Neural cell (in vitro differentiated cells): ENCODE measurements at regions not wholly inside any gene's neighbourhood (a gene's known extent, or its start where the extent isn't known, plus 50 kb on each side); places are given as distances from the start of the nearest gene placed in this dataset.

Experiments
- H2AFZ ChIP-seq: fragments of 200-600, 300-800 bp; sonication (generic), shearing (Covaris generic); 2 replicates; pipeline ENCODE4 v1.6.0; 2014; ENCODE audit warnings: low read depth, mild to moderate bottlenecking, antibody characterized with exemption, low read length, moderate library complexity
- H3F3A ChIP-seq: fragments of 200-600 bp; shearing (Covaris generic); 2 replicates; pipeline ENCODE4 v1.6.1; 2016; ENCODE audit warnings: mild to moderate bottlenecking, moderate library complexity, mixed read lengths, antibody characterized with exemption, low read length; ENCODE audit not compliant: insufficient read depth, poor library complexity, severe bottlenecking
- H3K27ac ChIP-seq: fragments of 200-600, 300-800 bp; sonication (generic), shearing (Covaris generic); 2 replicates; pipeline ENCODE4 v1.5.1; 2014; ENCODE audit warnings: mild to moderate bottlenecking, low read length, moderate library complexity
- H3K27me3 ChIP-seq: fragments of 300-800, 200-600 bp; sonication (generic), shearing (Covaris generic); 2 replicates; pipeline ENCODE4 v1.6.0; 2014; ENCODE audit warnings: mild to moderate bottlenecking, low read depth, low read length, moderate library complexity; ENCODE audit not compliant: insufficient read depth
- H3K36me3 ChIP-seq: fragments of 300-800, 200-600 bp; sonication (generic), shearing (Covaris generic); 2 replicates; pipeline ENCODE4 v1.5.1; 2014; ENCODE audit warnings: mild to moderate bottlenecking, antibody characterized with exemption, low read length, moderate library complexity; ENCODE audit not compliant: insufficient read depth
- H3K4me2 ChIP-seq: fragments of 300-800, 200-600 bp; sonication (generic), shearing (Covaris generic); 2 replicates; pipeline ENCODE4 v1.6.0; 2014; ENCODE audit warnings: mild to moderate bottlenecking, low read length
- H3K4me3 ChIP-seq: fragments of 300-800, 200-600 bp; sonication (generic), shearing (Covaris generic); 2 replicates; pipeline ENCODE4 v1.5.1; 2014; ENCODE audit warnings: mild to moderate bottlenecking, low read length, moderate library complexity
- H3K79me2 ChIP-seq: fragments of 200-600 bp; shearing (Covaris generic); replicated peaks from 2 replicates; pipeline ENCODE4 v1.6.0; 2014; ENCODE audit warnings: mild to moderate bottlenecking, low read length, moderate library complexity; ENCODE audit not compliant: insufficient read depth
- H3K9ac ChIP-seq: fragments of 300-800, 200-600 bp; sonication (generic), shearing (Covaris generic); 2 replicates; pipeline ENCODE4 v1.6.1; 2016; ENCODE audit warnings: mild to moderate bottlenecking, low read length, mixed read lengths
- H3K9me2 ChIP-seq: fragments of 200-600 bp; shearing (Covaris generic); 2 replicates; pipeline ENCODE4 v1.6.1; 2016; ENCODE audit warnings: mild to moderate bottlenecking, low read length, mixed read lengths; ENCODE audit not compliant: insufficient read depth
- H3K9me3 ChIP-seq: fragments of 200-600, 300-800 bp; sonication (generic), shearing (Covaris generic); 2 replicates; pipeline ENCODE4 v1.6.1; 2016; ENCODE audit warnings: mild to moderate bottlenecking, mixed run types, low read length, moderate library complexity, mixed read lengths
- H4K20me1 ChIP-seq: fragments of 200-600 bp; shearing (Covaris generic); 2 replicates; pipeline ENCODE4 v1.6.1; 2016; ENCODE audit warnings: mild to moderate bottlenecking, mixed run types; ENCODE audit not compliant: insufficient read depth
- EP300 ChIP-seq: fragments of 450-650 bp; conservative IDR thresholded peaks from 2 replicates; pipeline ENCODE4 v1.6.1; 2014; ENCODE audit warnings: antibody characterized with exemption, mild to moderate bottlenecking, moderate library complexity; ENCODE audit not compliant: poor library complexity, severe bottlenecking
- EZH2 ChIP-seq: fragments of 200-600, 300-800 bp; shearing (Covaris generic), sonication (generic); IDR thresholded peaks from 2 replicates; pipeline ENCODE4 v1.6.1; 2014; ENCODE audit warnings: antibody characterized with exemption, low read length, borderline replicate concordance, mild to moderate bottlenecking; ENCODE audit not compliant: insufficient read depth, poor library complexity, severe bottlenecking
- MXI1 ChIP-seq: fragments of 450-650 bp; conservative IDR thresholded peaks from 2 replicates; pipeline ENCODE4 v1.6.1; 2014; ENCODE audit warnings: antibody characterized with exemption, mild to moderate bottlenecking; ENCODE audit not compliant: poor library complexity, severe bottlenecking
- POLR2AphosphoS5 ChIP-seq: IDR thresholded peaks from 2 replicates; pipeline ENCODE4 v1.6.1; 2012
- RAD21 ChIP-seq: fragments of 450-650 bp; conservative IDR thresholded peaks from 2 replicates; pipeline ENCODE4 v1.6.1; 2014; ENCODE audit warnings: antibody characterized with exemption, mild to moderate bottlenecking, moderate library complexity
- SMC3 ChIP-seq: fragments of 450-650 bp; conservative IDR thresholded peaks from 2 replicates; pipeline ENCODE4 v1.6.1; 2014; ENCODE audit warnings: antibody characterized with exemption, mild to moderate bottlenecking, moderate library complexity; ENCODE audit not compliant: poor library complexity
- TAF1 ChIP-seq: IDR thresholded peaks from 2 replicates; pipeline ENCODE4 v1.6.1; 2012; ENCODE audit warnings: low read depth
- TF ChIP-seq, protein P1 (sequence below): IDR thresholded peaks from 2 replicates; pipeline ENCODE4 v1.6.1; 2012; ENCODE audit warnings: borderline replicate concordance
- TF ChIP-seq, protein P2 (sequence below): fragments of 450-650 bp; IDR thresholded peaks from 2 replicates; pipeline ENCODE4 v1.5.1; 2014; ENCODE audit warnings: antibody characterized with exemption, mild to moderate bottlenecking, moderate library complexity; ENCODE audit not compliant: poor library complexity, severe bottlenecking

DNA sequence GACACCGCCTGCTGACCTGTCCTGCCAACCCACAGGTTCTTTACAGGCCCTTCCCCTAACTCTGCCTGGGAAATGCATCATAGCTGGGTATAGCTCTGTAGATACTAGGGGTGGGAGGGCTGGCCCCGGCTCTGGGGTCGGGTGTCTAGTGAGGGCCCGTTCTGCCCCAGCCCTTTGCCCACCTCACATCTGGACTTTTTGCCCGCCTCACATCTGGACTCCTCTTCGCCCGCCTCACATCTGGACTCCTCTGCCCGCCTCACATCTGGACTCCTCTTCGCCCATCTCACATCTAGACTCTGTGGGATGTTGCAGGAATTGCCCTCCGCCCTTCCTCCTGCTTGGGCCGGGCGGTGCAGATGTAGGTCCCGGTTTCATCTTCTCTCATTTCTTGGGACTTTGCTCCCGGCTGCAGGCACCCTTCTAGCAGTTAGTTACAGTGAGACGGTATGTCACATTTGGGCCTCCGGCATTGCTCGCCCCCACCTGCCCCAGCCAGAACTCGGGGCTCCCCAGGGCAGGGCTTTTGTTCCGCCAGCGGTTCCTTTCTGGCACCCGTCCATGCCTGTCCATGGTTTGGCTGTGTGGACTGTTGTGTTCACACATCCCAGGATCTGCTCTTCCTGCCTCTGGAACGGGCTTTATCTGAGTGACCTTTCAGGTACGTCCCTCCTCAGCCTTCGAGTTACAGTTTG is 1153.7 kb downstream of the BRD1 start:
- Histone ChIP-seq H3K9ac (no peak overlapping the region), H3K4me2 (no peak overlapping the region), H3F3A (no peaks in the 10 kb centered on the region), H2AFZ (no peak overlapping the region), H3K9me3 (no peaks in the 10 kb centered on the region), H3K79me2 (no peaks in the 10 kb centered on the region), H3K9me2 (no peaks in the 10 kb centered on the region), H4K20me1 (no peaks in the 10 kb centered on the region), H3K4me3 (no peak overlapping the region), H3K27ac (no peak overlapping the region), H3K27me3 (no peaks in the 10 kb centered on the region), H3K36me3 (no peaks in the 10 kb centered on the region)
- TF ChIP-seq SMC3 (no peak), TAF1 (no peak), MXI1 (no peak), POLR2AphosphoS5 (no peak), EP300 (no peak), EZH2 (no peak), RAD21 (no peak)
- TF ChIP-seq, protein P1, sequence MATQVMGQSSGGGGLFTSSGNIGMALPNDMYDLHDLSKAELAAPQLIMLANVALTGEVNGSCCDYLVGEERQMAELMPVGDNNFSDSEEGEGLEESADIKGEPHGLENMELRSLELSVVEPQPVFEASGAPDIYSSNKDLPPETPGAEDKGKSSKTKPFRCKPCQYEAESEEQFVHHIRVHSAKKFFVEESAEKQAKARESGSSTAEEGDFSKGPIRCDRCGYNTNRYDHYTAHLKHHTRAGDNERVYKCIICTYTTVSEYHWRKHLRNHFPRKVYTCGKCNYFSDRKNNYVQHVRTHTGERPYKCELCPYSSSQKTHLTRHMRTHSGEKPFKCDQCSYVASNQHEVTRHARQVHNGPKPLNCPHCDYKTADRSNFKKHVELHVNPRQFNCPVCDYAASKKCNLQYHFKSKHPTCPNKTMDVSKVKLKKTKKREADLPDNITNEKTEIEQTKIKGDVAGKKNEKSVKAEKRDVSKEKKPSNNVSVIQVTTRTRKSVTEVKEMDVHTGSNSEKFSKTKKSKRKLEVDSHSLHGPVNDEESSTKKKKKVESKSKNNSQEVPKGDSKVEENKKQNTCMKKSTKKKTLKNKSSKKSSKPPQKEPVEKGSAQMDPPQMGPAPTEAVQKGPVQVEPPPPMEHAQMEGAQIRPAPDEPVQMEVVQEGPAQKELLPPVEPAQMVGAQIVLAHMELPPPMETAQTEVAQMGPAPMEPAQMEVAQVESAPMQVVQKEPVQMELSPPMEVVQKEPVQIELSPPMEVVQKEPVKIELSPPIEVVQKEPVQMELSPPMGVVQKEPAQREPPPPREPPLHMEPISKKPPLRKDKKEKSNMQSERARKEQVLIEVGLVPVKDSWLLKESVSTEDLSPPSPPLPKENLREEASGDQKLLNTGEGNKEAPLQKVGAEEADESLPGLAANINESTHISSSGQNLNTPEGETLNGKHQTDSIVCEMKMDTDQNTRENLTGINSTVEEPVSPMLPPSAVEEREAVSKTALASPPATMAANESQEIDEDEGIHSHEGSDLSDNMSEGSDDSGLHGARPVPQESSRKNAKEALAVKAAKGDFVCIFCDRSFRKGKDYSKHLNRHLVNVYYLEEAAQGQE, result no peak
- TF ChIP-seq, protein P2, sequence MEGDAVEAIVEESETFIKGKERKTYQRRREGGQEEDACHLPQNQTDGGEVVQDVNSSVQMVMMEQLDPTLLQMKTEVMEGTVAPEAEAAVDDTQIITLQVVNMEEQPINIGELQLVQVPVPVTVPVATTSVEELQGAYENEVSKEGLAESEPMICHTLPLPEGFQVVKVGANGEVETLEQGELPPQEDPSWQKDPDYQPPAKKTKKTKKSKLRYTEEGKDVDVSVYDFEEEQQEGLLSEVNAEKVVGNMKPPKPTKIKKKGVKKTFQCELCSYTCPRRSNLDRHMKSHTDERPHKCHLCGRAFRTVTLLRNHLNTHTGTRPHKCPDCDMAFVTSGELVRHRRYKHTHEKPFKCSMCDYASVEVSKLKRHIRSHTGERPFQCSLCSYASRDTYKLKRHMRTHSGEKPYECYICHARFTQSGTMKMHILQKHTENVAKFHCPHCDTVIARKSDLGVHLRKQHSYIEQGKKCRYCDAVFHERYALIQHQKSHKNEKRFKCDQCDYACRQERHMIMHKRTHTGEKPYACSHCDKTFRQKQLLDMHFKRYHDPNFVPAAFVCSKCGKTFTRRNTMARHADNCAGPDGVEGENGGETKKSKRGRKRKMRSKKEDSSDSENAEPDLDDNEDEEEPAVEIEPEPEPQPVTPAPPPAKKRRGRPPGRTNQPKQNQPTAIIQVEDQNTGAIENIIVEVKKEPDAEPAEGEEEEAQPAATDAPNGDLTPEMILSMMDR, result no peak

- Histone ChIP-seq H3K27me3 (no peaks in the 10 kb centered on the region), H3K9ac (no peak overlapping the region), H4K20me1 (no peaks in the 10 kb centered on the region), H3F3A (no peaks in the 10 kb centered on the region), H2AFZ (no peak overlapping the region), H3K9me2 (no peaks in the 10 kb centered on the region), H3K4me3 (no peak overlapping the region), H3K27ac (no peak overlapping the region), H3K36me3 (no peaks in the 10 kb centered on the region), H3K79me2 (no peaks in the 10 kb centered on the region), H3K4me2 (no peak overlapping the region), H3K9me3 (no peaks in the 10 kb centered on the region)
- TF ChIP-seq, protein P1, result no peak
- no peak for TF ChIP-seq EP300
Measured at GRCh38 chr22:48672387-48672786, 1155.3 kb downstream of the BRD1 start.
